Prostate gland (tissue), 2 donors: ENCODE measurements at regions not wholly inside any gene's neighbourhood (a gene's known extent, or its start where the extent isn't known, plus 50 kb on each side); places are given as distances from the start of the nearest gene placed in this dataset.

Experiments used
- POLR2AphosphoS5 ChIP-seq: sonication (generic); formaldehyde crosslinking; IDR thresholded peaks from one replicate; pipeline ENCODE4 v1.6.1; 2017; ENCODE audit warnings: antibody characterized with exemption
- TF ChIP-seq, protein P1 (sequence below), 4 experiments: fragments of 200-600 bp in 2 of 4; fragments of 450-650 bp in 2 of 4; sonication (generic) in 2 of 4; IDR thresholded peaks; 1 replicate in 3 of 4; 2 replicates in 1 of 4; pipeline ENCODE4 v1.5.1; 2016 to 2019; ENCODE audit warnings: antibody characterized with exemption in 4 of 4, mild to moderate bottlenecking in 2 of 4, moderate library complexity in 2 of 4

DNA sequence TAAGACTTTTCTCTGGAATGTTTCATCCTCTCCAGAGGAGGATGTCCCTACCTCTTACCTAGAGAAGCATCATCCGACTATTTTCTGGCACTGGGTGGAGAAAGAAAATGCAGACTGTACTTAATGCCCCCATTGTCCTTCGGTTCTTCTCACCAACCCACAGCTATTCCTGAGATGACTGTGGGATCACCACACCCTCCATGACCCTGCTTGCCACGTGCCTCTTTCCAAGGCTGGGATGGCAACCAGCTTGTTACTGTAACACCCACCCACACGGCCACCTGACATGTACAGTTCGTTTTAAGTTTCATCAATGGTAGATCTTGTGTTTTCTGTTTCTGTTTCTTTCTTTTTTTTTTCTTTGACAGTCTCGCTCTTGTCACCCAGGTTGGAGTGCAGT lies 365.2 kb downstream of the FBXO15 start:
- TF ChIP-seq POLR2AphosphoS5: no peak
- TF ChIP-seq, protein P1, sequence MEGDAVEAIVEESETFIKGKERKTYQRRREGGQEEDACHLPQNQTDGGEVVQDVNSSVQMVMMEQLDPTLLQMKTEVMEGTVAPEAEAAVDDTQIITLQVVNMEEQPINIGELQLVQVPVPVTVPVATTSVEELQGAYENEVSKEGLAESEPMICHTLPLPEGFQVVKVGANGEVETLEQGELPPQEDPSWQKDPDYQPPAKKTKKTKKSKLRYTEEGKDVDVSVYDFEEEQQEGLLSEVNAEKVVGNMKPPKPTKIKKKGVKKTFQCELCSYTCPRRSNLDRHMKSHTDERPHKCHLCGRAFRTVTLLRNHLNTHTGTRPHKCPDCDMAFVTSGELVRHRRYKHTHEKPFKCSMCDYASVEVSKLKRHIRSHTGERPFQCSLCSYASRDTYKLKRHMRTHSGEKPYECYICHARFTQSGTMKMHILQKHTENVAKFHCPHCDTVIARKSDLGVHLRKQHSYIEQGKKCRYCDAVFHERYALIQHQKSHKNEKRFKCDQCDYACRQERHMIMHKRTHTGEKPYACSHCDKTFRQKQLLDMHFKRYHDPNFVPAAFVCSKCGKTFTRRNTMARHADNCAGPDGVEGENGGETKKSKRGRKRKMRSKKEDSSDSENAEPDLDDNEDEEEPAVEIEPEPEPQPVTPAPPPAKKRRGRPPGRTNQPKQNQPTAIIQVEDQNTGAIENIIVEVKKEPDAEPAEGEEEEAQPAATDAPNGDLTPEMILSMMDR (IDR thresholded peaks at IDR 0.05): no peak
